H1 (cell line): ENCODE measurements at regions not wholly inside any gene's neighbourhood (a gene's known extent, or its start where the extent isn't known, plus 50 kb on each side); places are given as distances from the start of the nearest gene placed in this dataset.

Source experiments
- CTCF ChIA-PET: fragments of 300-600 bp; sonication (Branson Sonifier 250); formaldehyde crosslinking; loops from one replicate; lab custom pipeline; 2021; ENCODE audit not compliant: partially characterized antibody; lab: Charles Lee
- POLR2A ChIA-PET: fragments of 300-600 bp; sonication (Branson Sonifier 250); formaldehyde crosslinking; loops from one replicate; lab custom pipeline; 2021; ENCODE audit warnings: inconsistent platforms; ENCODE audit not compliant: partially characterized antibody; lab: Charles Lee
- DNase-seq, 2 experiments: peaks; one replicate each; pipeline versions ENCODE4 v3.0.0 to v3.0.0-alpha.2; 2010 to 2022; ENCODE audit warnings: low spot score in 2 of 2, low read depth in 1 of 2, mixed read lengths in 1 of 2
- FAIRE-seq: peaks from 2 replicates; lab custom pipeline; 2011; peaks lifted over from hg19 to GRCh38; lab: Jason Lieb, UNC
- H2AFZ ChIP-seq: 2 replicates; pipeline ENCODE4 v1.8.1; 2012; ENCODE audit warnings: low read length, inconsistent platforms
- H2AK5ac ChIP-seq: 2 replicates; pipeline ENCODE4 v1.6.1; 2013; ENCODE audit warnings: low read depth, low read length
- H2BK120ac ChIP-seq: replicated peaks from 2 replicates; pipeline ENCODE3; 2013; ENCODE audit warnings: low read depth, low read length, inconsistent platforms
- H2BK12ac ChIP-seq: 2 replicates; pipeline ENCODE4 v1.6.1; 2013; ENCODE audit warnings: low read depth, low read length
- H2BK15ac ChIP-seq: 2 replicates; pipeline ENCODE4 v1.6.1; 2013; ENCODE audit warnings: low read length
- H2BK20ac ChIP-seq: 2 replicates; pipeline ENCODE4 v1.6.1; 2013; ENCODE audit warnings: low read length
- H2BK5ac ChIP-seq: 2 replicates; pipeline ENCODE4 v1.6.1; 2013; ENCODE audit warnings: low read depth, low read length
- H3K14ac ChIP-seq: 2 replicates; pipeline ENCODE4 v1.6.1; 2013; ENCODE audit warnings: inconsistent platforms; ENCODE audit not compliant: insufficient read length
- H3K18ac ChIP-seq: 2 replicates; pipeline ENCODE4 v1.6.1; 2013; ENCODE audit warnings: low read length; ENCODE audit errors: extremely low read depth
- H3K23ac ChIP-seq: 2 replicates; pipeline ENCODE4 v1.6.1; 2013; ENCODE audit warnings: inconsistent platforms; ENCODE audit not compliant: insufficient read length
- H3K23me2 ChIP-seq: 2 replicates; pipeline ENCODE4 v1.6.1; 2013; ENCODE audit warnings: low read depth, low read length
- H3K27ac ChIP-seq: 2 replicates; pipeline ENCODE4 v1.6.1; 2011; ENCODE audit warnings: low read depth, low read length, inconsistent platforms
- H3K27me3 ChIP-seq, 4 experiments: replicated peaks in 1 of 4; 1 replicate in 1 of 4; 2 replicates in 3 of 4; pipeline versions ENCODE4 v1.6.1 to v1.8.1; 2011 to 2013; ENCODE audit warnings: low read length in 3 of 4, mild to moderate bottlenecking in 3 of 4, inconsistent platforms in 2 of 4, mixed read lengths in 2 of 4, moderate library complexity in 1 of 4; ENCODE audit not compliant: control insufficient read depth in 3 of 4, insufficient read depth in 3 of 4; ENCODE audit errors: extremely low read depth in 1 of 4
- H3K36me3 ChIP-seq, 4 experiments: 2 replicates each; pipeline versions ENCODE4 v1.6.1 to v1.8.1; 2011 to 2013; ENCODE audit warnings: mild to moderate bottlenecking in 4 of 4, low read length in 3 of 4, moderate library complexity in 2 of 4, control low read depth in 1 of 4, inconsistent platforms in 1 of 4; ENCODE audit not compliant: insufficient read depth in 4 of 4, control insufficient read depth in 2 of 4
- H3K4ac ChIP-seq: replicated peaks from 2 replicates; pipeline ENCODE3; 2013; ENCODE audit warnings: low read length, low read depth, mixed read lengths, inconsistent platforms; ENCODE audit not compliant: insufficient read length
- H3K4me1 ChIP-seq, 4 experiments: replicated peaks in 1 of 4; 1 replicate in 1 of 4; 2 replicates in 3 of 4; pipeline versions ENCODE4 v1.6.1 to v1.8.1; 2011 to 2013; ENCODE audit warnings: low read length in 3 of 4, inconsistent platforms in 2 of 4, mixed read lengths in 1 of 4; ENCODE audit not compliant: insufficient read depth in 4 of 4, control insufficient read depth in 3 of 4
- H3K4me2 ChIP-seq, 2 experiments: 2 replicates each; pipeline versions ENCODE4 v1.6.1 to v1.8.1; 2011 to 2013; ENCODE audit warnings: low read depth in 2 of 2, low read length in 2 of 2, control low read depth in 1 of 2, inconsistent platforms in 1 of 2, mild to moderate bottlenecking in 1 of 2; ENCODE audit not compliant: insufficient read depth in 1 of 2
- H3K4me3 ChIP-seq, 4 experiments: fragments of 200-600, 300-600 bp in 1 of 4; sonication (generic), shearing (Covaris generic), sonication (Bioruptor Twin) in 1 of 4; 2 replicates each; pipeline versions ENCODE4 v1.5.1 to v1.8.1; 2011 to 2016; ENCODE audit warnings: low read length in 4 of 4, low read depth in 3 of 4, control low read depth in 2 of 4, inconsistent platforms in 2 of 4, mild to moderate bottlenecking in 2 of 4, mixed read lengths in 1 of 4, moderate library complexity in 1 of 4; ENCODE audit not compliant: insufficient read depth in 2 of 4; ENCODE audit errors: extremely low read depth in 1 of 4
- H3K56ac ChIP-seq: replicated peaks from 2 replicates; pipeline ENCODE3; 2013; ENCODE audit warnings: low read depth, mild to moderate bottlenecking, mixed read lengths, low read length, inconsistent platforms; ENCODE audit not compliant: insufficient read length
- H3K79me1 ChIP-seq: 2 replicates; pipeline ENCODE4 v1.6.1; 2013; ENCODE audit warnings: low read depth, low read length, control low read depth
- H3K79me2 ChIP-seq, 2 experiments: 2 replicates each; pipeline versions ENCODE4 v1.6.1 to v1.8.1; 2012 to 2013; ENCODE audit warnings: low read length in 2 of 2, mild to moderate bottlenecking in 2 of 2, inconsistent platforms in 1 of 2; ENCODE audit not compliant: insufficient read depth in 2 of 2, control insufficient read depth in 1 of 2
- H3K9ac ChIP-seq, 4 experiments: replicated peaks in 1 of 4; 1 replicate in 1 of 4; 2 replicates in 3 of 4; pipeline versions ENCODE4 v1.6.1 to v1.8.1; 2011 to 2013; ENCODE audit warnings: low read depth in 3 of 4, low read length in 3 of 4, control low read depth in 2 of 4, mild to moderate bottlenecking in 2 of 4, moderate library complexity in 2 of 4, inconsistent platforms in 1 of 4; ENCODE audit errors: extremely low read depth in 1 of 4
- H3K9me3 ChIP-seq, 2 experiments: 2 replicates each; pipeline versions ENCODE4 v1.6.1 to v1.8.1; 2012 to 2013; ENCODE audit warnings: mild to moderate bottlenecking in 2 of 2, moderate library complexity in 2 of 2, control low read depth in 1 of 2, inconsistent platforms in 1 of 2, low read depth in 1 of 2, low read length in 1 of 2, mixed read lengths in 1 of 2; ENCODE audit not compliant: insufficient read depth in 2 of 2
- H4K20me1 ChIP-seq, 2 experiments: replicated peaks in 1 of 2; 2 replicates each; pipeline versions ENCODE3 to v1.8.1; 2011 to 2013; ENCODE audit warnings: inconsistent platforms in 2 of 2, low read length in 2 of 2, mild to moderate bottlenecking in 1 of 2; ENCODE audit not compliant: insufficient read depth in 2 of 2, control insufficient read depth in 1 of 2
- H4K5ac ChIP-seq: 2 replicates; pipeline ENCODE4 v1.6.1; 2013; ENCODE audit warnings: low read length, low read depth, mixed read lengths, inconsistent platforms; ENCODE audit not compliant: insufficient read length
- H4K8ac ChIP-seq: 2 replicates; pipeline ENCODE4 v1.8.0; 2013; ENCODE audit warnings: mild to moderate bottlenecking, moderate library complexity, low read length, inconsistent platforms; ENCODE audit not compliant: insufficient read depth; ENCODE audit errors: extremely low read depth
- H4K91ac ChIP-seq: replicated peaks from 2 replicates; pipeline ENCODE3; 2013; ENCODE audit warnings: low read length, mixed read lengths, inconsistent platforms; ENCODE audit not compliant: insufficient read length
- ASH2L ChIP-seq: fragments of 200-600, 300-600 bp; sonication (generic); IDR thresholded peaks from one replicate; pipeline ENCODE4 v1.7.1; 2017; ENCODE audit warnings: low read length
- CHD1 ChIP-seq: IDR thresholded peaks from 2 replicates; pipeline ENCODE4 v1.6.1; 2012; ENCODE audit warnings: low read depth, low read length, improper control_type of control experiment
- CHD2 ChIP-seq: IDR thresholded peaks from 2 replicates; pipeline ENCODE4 v1.6.1; 2012; ENCODE audit warnings: low read length, improper control_type of control experiment
- HDAC2 ChIP-seq, 2 experiments: fragments of 300-600 bp in 1 of 2; sonication (generic) in 1 of 2; IDR thresholded peaks; 2 replicates each; pipeline ENCODE4 v1.6.1; 2011 to 2012; ENCODE audit warnings: low read depth in 2 of 2, low read length in 2 of 2, mild to moderate bottlenecking in 2 of 2, moderate library complexity in 2 of 2, borderline replicate concordance in 1 of 2, inconsistent platforms in 1 of 2
- JUND ChIP-seq: IDR thresholded peaks from 2 replicates; pipeline ENCODE4 v1.6.1; 2011; ENCODE audit warnings: mild to moderate bottlenecking, improper control_type of control experiment, low read length
- KDM4A ChIP-seq: IDR thresholded peaks from one replicate; pipeline ENCODE4 v1.7.1; 2012; ENCODE audit warnings: low read depth, mild to moderate bottlenecking, moderate library complexity, low read length, inconsistent platforms; ENCODE audit not compliant: severe bottlenecking
- NANOG ChIP-seq: IDR thresholded peaks from 2 replicates; pipeline ENCODE4 v1.6.1; 2011; ENCODE audit warnings: low read length, low read depth, mild to moderate bottlenecking, inconsistent platforms; ENCODE audit not compliant: insufficient read depth, poor library complexity, severe bottlenecking
- RAD21 ChIP-seq, 2 experiments: IDR thresholded peaks in 1 of 2; conservative IDR thresholded peaks in 1 of 2; 2 replicates each; pipeline ENCODE4 v1.6.1; 2011; ENCODE audit warnings: low read depth in 2 of 2, low read length in 2 of 2, improper control_type of control experiment in 1 of 2, inconsistent platforms in 1 of 2, mild to moderate bottlenecking in 1 of 2, moderate library complexity in 1 of 2
- SIN3A ChIP-seq, 2 experiments: IDR thresholded peaks in 1 of 2; conservative IDR thresholded peaks in 1 of 2; 2 replicates each; pipeline ENCODE4 v1.6.1; 2011 to 2012; ENCODE audit warnings: low read length in 2 of 2, improper control_type of control experiment in 1 of 2, low read depth in 1 of 2, mild to moderate bottlenecking in 1 of 2
- SIRT6 ChIP-seq: IDR thresholded peaks from one replicate; pipeline ENCODE4 v1.7.1; 2012; ENCODE audit warnings: low read length, inconsistent platforms
- SP1 ChIP-seq: IDR thresholded peaks from 2 replicates; pipeline ENCODE4 v1.6.1; 2011; ENCODE audit warnings: low read depth, low read length
- TAF1 ChIP-seq: IDR thresholded peaks from 2 replicates; pipeline ENCODE4 v1.6.1; 2011; ENCODE audit warnings: mild to moderate bottlenecking, low read depth, low read length
- TAF7 ChIP-seq: optimal IDR thresholded peaks from 2 replicates; pipeline ENCODE3; 2011; ENCODE audit warnings: low read depth, mild to moderate bottlenecking, inconsistent platforms, low read length, moderate library complexity, borderline replicate concordance
- TBP ChIP-seq: IDR thresholded peaks from 2 replicates; pipeline ENCODE4 v1.6.1; 2011; ENCODE audit warnings: low read depth, low read length, improper control_type of control experiment
- TCF12 ChIP-seq: IDR thresholded peaks from 2 replicates; pipeline ENCODE4 v1.6.1; 2011; ENCODE audit warnings: low read depth, mild to moderate bottlenecking, low read length
- WGBS, 2 experiments: shearing (Covaris generic) in 1 of 2; methylation state at CpG; one replicate each; pipeline versions ENCODE4 v1.1.6 to v1.1.7; 2013 to 2015; ENCODE audit warnings: low lambda C conversion rate in 2 of 2, mixed read lengths in 2 of 2, inconsistent platforms in 1 of 2, low coverage in 1 of 2, missing lambda C conversion rate in 1 of 2; ENCODE audit not compliant: insufficient replicate concordance in 2 of 2, insufficient coverage in 1 of 2, insufficient read length in 1 of 2; ENCODE audit errors: extremely low coverage in 1 of 2, missing lambda C conversion rate in 1 of 2; 5-methylcytosine and 5-hydroxymethylcytosine counted together

- FAIRE-seq: no peak
- Histone ChIP-seq H2BK15ac (no peak overlapping the region), H2BK120ac (no peak overlapping the region), H2BK5ac (no peak overlapping the region), H3K56ac (no peak overlapping the region), H3K18ac (no peak overlapping the region), H2BK12ac (no peak overlapping the region), H3K4me2 (no peak overlapping the region), H2BK20ac (no peak overlapping the region), H3K9ac (no peak overlapping the region), H3K4ac (no peak overlapping the region), H3K4me1 (no peaks in the 10 kb centered on the region), H3K27me3 (no peaks in the 10 kb centered on the region), H3K79me1 (no peaks in the 10 kb centered on the region), H2AFZ (no peak overlapping the region), H3K23ac (no peak overlapping the region), H4K5ac (no peak overlapping the region), H3K27ac (no peak overlapping the region), H3K36me3 (no peaks in the 10 kb centered on the region), H3K9me3 (no peaks in the 10 kb centered on the region), H3K79me2 (no peaks in the 10 kb centered on the region), H3K23me2 (no peaks in the 10 kb centered on the region), H4K20me1 (no peaks in the 10 kb centered on the region), H4K91ac (no peak overlapping the region), H4K8ac (no peak overlapping the region), H3K14ac (no peak overlapping the region), H3K4me3 (no peak overlapping the region), H2AK5ac (no peak overlapping the region)
- WGBS, 2 experiments: 86% methylated on average over 1 of the region's 1 CpG; no CpG with 5 or more reads in 1 of the 2 experiments
- no peak for DNase-seq
- POLR2A ChIA-PET: no interaction called here
- CTCF ChIA-PET: interaction anchor here (0.8 to 1.4 kb wide), 2 partner anchors 15 to 18 kb away, joined by 3 read pairs; no protein-coding TSS in a partner anchor
- TF ChIP-seq TCF12: no peak
- TF ChIP-seq RAD21 (IDR thresholded peaks at IDR 0.05 in 1 of 2, conservative IDR thresholded peaks at IDR 0.05 in 1 of 2; ENCODE audit: low read depth in 2 of 2, low read length in 2 of 2): no peak
- TF ChIP-seq KDM4A: no peak
- no peak for TF ChIP-seq TBP
- TF ChIP-seq NANOG: no peak
- TF ChIP-seq JUND: no peak
- TF ChIP-seq CHD1: no peak
- no peak for TF ChIP-seq SP1
- no peak for TF ChIP-seq HDAC2 (IDR thresholded peaks at IDR 0.05; ENCODE audit: borderline replicate concordance in 1 of 2, low read depth in 2 of 2, low read length in 2 of 2)
- TF ChIP-seq TAF7: no peak
- no peak for TF ChIP-seq SIRT6
- no peak for TF ChIP-seq SIN3A (conservative IDR thresholded peaks at IDR 0.05 in 1 of 2, IDR thresholded peaks at IDR 0.05 in 1 of 2; ENCODE audit: low read depth in 1 of 2, low read length in 2 of 2)
- TF ChIP-seq CHD2: no peak
- TF ChIP-seq ASH2L: no peak
- no peak for TF ChIP-seq TAF1
These were observed 338.8 kb upstream of the DACH1 start for GRCh38 chr13:72205773-72206172.
